ENCODE measurements at regions not wholly inside any gene's neighbourhood (a gene's known extent, or its start where the extent isn't known, plus 50 kb on each side); places are given as distances from the start of the nearest gene placed in this dataset.

DNA sequence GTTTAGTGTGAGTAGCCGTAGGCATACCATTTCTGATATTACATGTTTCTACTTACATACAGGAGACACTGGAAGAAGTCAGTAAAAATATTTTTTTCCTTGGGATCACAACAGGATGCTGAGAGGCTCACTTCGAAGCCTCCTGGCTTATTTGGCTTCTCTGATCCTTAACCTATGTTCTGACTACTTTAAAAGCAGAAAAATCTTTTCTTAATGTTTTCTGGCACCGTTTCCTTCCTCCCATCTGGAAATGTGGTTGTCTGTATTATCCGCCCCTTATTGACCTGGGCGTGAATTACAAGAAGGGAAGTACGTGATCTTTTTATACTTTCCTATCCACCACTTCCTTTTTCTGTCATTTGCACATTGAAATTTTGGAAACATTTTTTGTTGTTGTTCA is 379.6 kb downstream of the COL12A1 start:
- in situ Hi-C loops (cut with HindIII; ENCODE audit: low sequenced_read_pairs) = no loop called here
- H3K4me3 ChIP-seq (ENCODE audit: low read depth, low read length) = no peak overlapping the region
- TF ChIP-seq CTCF (IDR thresholded peaks at IDR 0.05; ENCODE audit: low read depth, low read length, missing control alignments) = no peak
- no peak for DNase-seq (ENCODE audit: low read depth)

- H3K4me3 ChIP-seq (ENCODE audit: low read depth, low read length) = no peak overlapping the region
- no peak for TF ChIP-seq CTCF (IDR thresholded peaks at IDR 0.05; ENCODE audit: low read depth, low read length, missing control alignments)
- in situ Hi-C loops (cut with HindIII; ENCODE audit: low sequenced_read_pairs) = no loop called here
- no peak for DNase-seq (ENCODE audit: low read depth)
Observed at GRCh38 chr6:74814440-74814839, 391.4 kb downstream of the COL12A1 start.

GRCh38 chr6:74807674-74808073 is 398.2 kb downstream of the COL12A1 start:
- H3K4me3 ChIP-seq (ENCODE audit: low read depth, low read length) = no peak overlapping the region
- in situ Hi-C loops (cut with HindIII; ENCODE audit: low sequenced_read_pairs) = no loop called here
- TF ChIP-seq CTCF (IDR thresholded peaks at IDR 0.05; ENCODE audit: low read depth, low read length, missing control alignments) = no peak
- no peak for DNase-seq (ENCODE audit: low read depth)

- in situ Hi-C loops (cut with HindIII; ENCODE audit: low sequenced_read_pairs) = no loop called here
- DNase-seq (ENCODE audit: low read depth) = peak; percentile 12
- H3K4me3 ChIP-seq (ENCODE audit: low read depth, low read length) = no peak overlapping the region
- TF ChIP-seq CTCF (IDR thresholded peaks at IDR 0.05; ENCODE audit: low read depth, low read length, missing control alignments) = no peak
Observed at GRCh38 chr6:74805916-74806696, 399.7 kb downstream of the COL12A1 start.

DNA sequence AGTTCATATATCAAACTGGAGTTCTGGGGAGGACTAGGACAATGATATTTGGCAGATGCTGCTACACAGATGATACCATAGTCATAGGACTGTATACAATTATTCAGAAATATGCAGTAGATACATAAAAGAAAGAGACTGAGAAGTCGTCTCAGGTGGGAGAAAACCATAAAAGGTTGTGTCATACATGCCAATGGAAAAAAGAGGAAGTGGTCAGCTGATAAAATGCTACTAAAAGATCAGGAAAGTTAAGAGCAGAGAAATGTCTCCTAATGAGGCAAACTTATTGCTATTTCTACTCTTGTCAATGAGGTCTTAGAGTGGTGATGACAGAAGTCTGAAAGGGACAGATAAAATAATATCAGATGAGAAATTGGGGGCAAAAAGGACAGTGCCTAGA is 407.6 kb downstream of the COL12A1 start:
- no peak overlapping the region for H3K4me3 ChIP-seq (ENCODE audit: low read depth, low read length)
- no peak for TF ChIP-seq CTCF (IDR thresholded peaks at IDR 0.05; ENCODE audit: low read depth, low read length, missing control alignments)
- no peak for DNase-seq (ENCODE audit: low read depth)
- in situ Hi-C loops (cut with HindIII; ENCODE audit: low sequenced_read_pairs) = no loop called here

DNA sequence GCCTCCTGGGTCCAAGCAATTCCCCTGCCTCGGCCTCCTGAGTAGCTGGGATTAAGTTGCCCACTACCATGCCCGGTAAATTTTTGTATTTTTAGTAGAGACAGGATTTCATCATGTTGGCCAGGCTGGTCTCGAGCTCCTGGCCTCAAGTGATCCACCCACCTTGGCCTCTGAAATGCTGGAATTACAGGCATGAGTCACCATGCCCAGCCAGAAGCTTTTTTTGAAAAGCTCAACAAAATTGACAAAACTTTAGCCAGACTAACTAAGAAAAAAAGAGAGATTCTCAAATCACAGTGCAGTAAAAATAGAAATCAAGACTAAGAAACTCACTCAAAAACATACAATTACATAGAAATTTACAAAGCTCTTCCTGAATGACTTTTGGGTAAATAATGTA is 420.6 kb downstream of the COL12A1 start:
- in situ Hi-C loops (cut with HindIII; ENCODE audit: low sequenced_read_pairs) = no loop called here
- DNase-seq (ENCODE audit: low read depth) = no peak
- no peak overlapping the region for H3K4me3 ChIP-seq (ENCODE audit: low read depth, low read length)
- no peak for TF ChIP-seq CTCF (IDR thresholded peaks at IDR 0.05; ENCODE audit: low read depth, low read length, missing control alignments)
